ENCODE measurements at regions not wholly inside any gene's neighbourhood (a gene's known extent, or its start where the extent isn't known, plus 50 kb on each side); places are given as distances from the start of the nearest gene placed in this dataset.

GRCh38 chr20:16914277-16914676 lies 166.1 kb downstream of the OTOR start:
- ATAC-seq (ENCODE audit: low read depth in 2 of 2) (no peak), DNase-seq (no peak)
- Histone ChIP-seq H3K27ac (ENCODE audit: insufficient read depth, low read length, poor library complexity, severe bottlenecking) (no peak overlapping the region), H3K27me3 (ENCODE audit: control insufficient read depth, insufficient read depth, low read length) (no peaks in the 10 kb centered on the region), H3K4me1 (ENCODE audit: control insufficient read depth, insufficient read depth, low read length, poor library complexity, severe bottlenecking) (no peaks in the 10 kb centered on the region), H3K9me3 (ENCODE audit: control insufficient read depth in 2 of 2, low read length in 2 of 2) (no peaks in the 10 kb centered on the region), H3K4me3 (ENCODE audit: low read depth, low read length) (no peak overlapping the region), H3K36me3 (ENCODE audit: control insufficient read depth, insufficient read depth, low read length) (no peaks in the 10 kb centered on the region)
- Mint-ChIP-seq H3K4me1 (no peaks in the 10 kb centered on the region), H3K27ac (no peak overlapping the region), H3K9me3 (peaks cover 0 to 15% (median 0%) of the 10 kb centered on the region in 7 donors), H3K27me3 (no peaks in the 10 kb centered on the region), H3K4me3 (no peak overlapping the region), H3K36me3 (no peaks in the 10 kb centered on the region)

- Mint-ChIP-seq H3K4me1 (no peaks in the 10 kb centered on the region), H3K36me3 (no peaks in the 10 kb centered on the region), H3K27ac (no peak overlapping the region), H3K27me3 (no peaks in the 10 kb centered on the region), H3K4me3 (no peak overlapping the region), H3K9me3 (peaks cover 0 to 5% (median 0%) of the 10 kb centered on the region in 7 donors)
- no peak overlapping the region for H3K4me3 ChIP-seq (ENCODE audit: low read depth, low read length)
- no peaks in the 10 kb centered on the region for H3K9me3 ChIP-seq (ENCODE audit: control insufficient read depth in 2 of 2, low read length in 2 of 2)
- DNase-seq, result no peak
- H3K4me1 ChIP-seq (ENCODE audit: control insufficient read depth, insufficient read depth, low read length, poor library complexity, severe bottlenecking), result no peaks in the 10 kb centered on the region
- no peaks in the 10 kb centered on the region for H3K27me3 ChIP-seq (ENCODE audit: control insufficient read depth, insufficient read depth, low read length)
- H3K27ac ChIP-seq (ENCODE audit: insufficient read depth, low read length, poor library complexity, severe bottlenecking), result no peak overlapping the region
- no peak for ATAC-seq (ENCODE audit: low read depth in 2 of 2)
- no peaks in the 10 kb centered on the region for H3K36me3 ChIP-seq (ENCODE audit: control insufficient read depth, insufficient read depth, low read length)
These were observed 168.0 kb downstream of the OTOR start for GRCh38 chr20:16916165-16916564.

DNA sequence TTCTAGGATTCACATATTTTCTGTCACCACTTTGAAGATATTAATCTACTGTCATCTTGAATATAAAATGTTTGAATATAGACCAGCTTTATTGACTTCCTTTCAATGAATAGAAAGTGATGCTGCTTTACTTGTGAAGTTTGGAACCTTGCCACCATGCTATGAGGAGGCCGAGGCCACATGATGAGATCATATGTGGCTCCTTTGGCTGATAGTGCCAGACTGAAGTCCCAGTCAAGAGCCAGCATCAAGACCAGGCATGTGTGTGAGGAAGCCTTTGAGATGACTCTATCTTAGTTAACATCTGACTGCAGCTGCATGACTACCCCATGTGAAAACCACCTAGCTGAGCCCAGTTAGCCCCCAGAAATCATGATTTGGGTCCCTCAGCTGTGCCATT lies 169.5 kb downstream of the OTOR start:
- no peaks in the 10 kb centered on the region for H3K27me3 ChIP-seq (ENCODE audit: control insufficient read depth, insufficient read depth, low read length)
- H3K27ac ChIP-seq (ENCODE audit: insufficient read depth, low read length, poor library complexity, severe bottlenecking), result no peak overlapping the region
- no peaks in the 10 kb centered on the region for H3K9me3 ChIP-seq (ENCODE audit: control insufficient read depth in 2 of 2, low read length in 2 of 2)
- H3K9me3 Mint-ChIP-seq, result peaks cover 0 to 7% (median 0%) of the 10 kb centered on the region in 7 donors
- no peaks in the 10 kb centered on the region for H3K4me1 ChIP-seq (ENCODE audit: control insufficient read depth, insufficient read depth, low read length, poor library complexity, severe bottlenecking)
- H3K4me3 ChIP-seq (ENCODE audit: low read depth, low read length), result no peak overlapping the region
- ATAC-seq (ENCODE audit: low read depth in 2 of 2), result no peak
- H3K27ac Mint-ChIP-seq, result no peak overlapping the region
- H3K36me3 ChIP-seq (ENCODE audit: control insufficient read depth, insufficient read depth, low read length), result no peaks in the 10 kb centered on the region
- no peaks in the 10 kb centered on the region for H3K36me3 Mint-ChIP-seq
- no peaks in the 10 kb centered on the region for H3K4me1 Mint-ChIP-seq
- H3K4me3 Mint-ChIP-seq, result no peak overlapping the region
- DNase-seq, result no peak
- H3K27me3 Mint-ChIP-seq, result no peaks in the 10 kb centered on the region

GRCh38 chr20:16918366-16918765 lies 170.2 kb downstream of the OTOR start:
- H3K4me1 ChIP-seq (ENCODE audit: control insufficient read depth, insufficient read depth, low read length, poor library complexity, severe bottlenecking), result no peaks in the 10 kb centered on the region
- no peaks in the 10 kb centered on the region for H3K36me3 ChIP-seq (ENCODE audit: control insufficient read depth, insufficient read depth, low read length)
- H3K9me3 Mint-ChIP-seq, result peaks cover 0 to 7% (median 0%) of the 10 kb centered on the region in 7 donors
- H3K4me3 Mint-ChIP-seq, result no peak overlapping the region
- no peak overlapping the region for H3K4me3 ChIP-seq (ENCODE audit: low read depth, low read length)
- no peaks in the 10 kb centered on the region for H3K36me3 Mint-ChIP-seq
- peaks cover 4% of the 10 kb centered on the region for H3K27me3 Mint-ChIP-seq
- no peaks in the 10 kb centered on the region for H3K27me3 ChIP-seq (ENCODE audit: control insufficient read depth, insufficient read depth, low read length)
- ATAC-seq (ENCODE audit: low read depth in 2 of 2), result no peak
- no peak overlapping the region for H3K27ac ChIP-seq (ENCODE audit: insufficient read depth, low read length, poor library complexity, severe bottlenecking)
- H3K9me3 ChIP-seq (ENCODE audit: control insufficient read depth in 2 of 2, low read length in 2 of 2), result no peaks in the 10 kb centered on the region
- H3K4me1 Mint-ChIP-seq, result no peaks in the 10 kb centered on the region
- no peak overlapping the region for H3K27ac Mint-ChIP-seq
- DNase-seq, result no peak

- Histone ChIP-seq H3K4me3 (ENCODE audit: low read depth, low read length) (no peak overlapping the region), H3K36me3 (ENCODE audit: control insufficient read depth, insufficient read depth, low read length) (no peaks in the 10 kb centered on the region), H3K27me3 (ENCODE audit: control insufficient read depth, insufficient read depth, low read length) (no peaks in the 10 kb centered on the region), H3K9me3 (ENCODE audit: control insufficient read depth in 2 of 2, low read length in 2 of 2) (no peaks in the 10 kb centered on the region), H3K27ac (ENCODE audit: insufficient read depth, low read length, poor library complexity, severe bottlenecking) (no peak overlapping the region), H3K4me1 (ENCODE audit: control insufficient read depth, insufficient read depth, low read length, poor library complexity, severe bottlenecking) (no peaks in the 10 kb centered on the region)
- H3K27ac Mint-ChIP-seq, result no peak overlapping the region
- H3K9me3 Mint-ChIP-seq, result peaks cover 0 to 7% (median 0%) of the 10 kb centered on the region in 7 donors
- no peak overlapping the region for H3K4me3 Mint-ChIP-seq
- no peak for DNase-seq
- no peaks in the 10 kb centered on the region for H3K4me1 Mint-ChIP-seq
- peaks cover 4% of the 10 kb centered on the region for H3K27me3 Mint-ChIP-seq
- no peak for ATAC-seq (ENCODE audit: low read depth in 2 of 2)
- H3K36me3 Mint-ChIP-seq, result no peaks in the 10 kb centered on the region
These were observed 171.7 kb downstream of the OTOR start for GRCh38 chr20:16919841-16920240.

- Mint-ChIP-seq H3K27me3 (peaks cover 4% of the 10 kb centered on the region), H3K9me3 (peaks cover 0 to 7% (median 0%) of the 10 kb centered on the region in 7 donors), H3K4me3 (no peak overlapping the region), H3K27ac (no peak overlapping the region), H3K4me1 (no peaks in the 10 kb centered on the region), H3K36me3 (no peaks in the 10 kb centered on the region)
- no peak overlapping the region for H3K27ac ChIP-seq (ENCODE audit: insufficient read depth, low read length, poor library complexity, severe bottlenecking)
- no peaks in the 10 kb centered on the region for H3K36me3 ChIP-seq (ENCODE audit: control insufficient read depth, insufficient read depth, low read length)
- DNase-seq (no peak), ATAC-seq (ENCODE audit: low read depth in 2 of 2) (no peak)
- no peaks in the 10 kb centered on the region for H3K9me3 ChIP-seq (ENCODE audit: control insufficient read depth in 2 of 2, low read length in 2 of 2)
- no peak overlapping the region for H3K4me3 ChIP-seq (ENCODE audit: low read depth, low read length)
- no peaks in the 10 kb centered on the region for H3K4me1 ChIP-seq (ENCODE audit: control insufficient read depth, insufficient read depth, low read length, poor library complexity, severe bottlenecking)
- H3K27me3 ChIP-seq (ENCODE audit: control insufficient read depth, insufficient read depth, low read length), result no peaks in the 10 kb centered on the region
These were observed 174.7 kb downstream of the OTOR start for GRCh38 chr20:16922834-16923233.

DNA sequence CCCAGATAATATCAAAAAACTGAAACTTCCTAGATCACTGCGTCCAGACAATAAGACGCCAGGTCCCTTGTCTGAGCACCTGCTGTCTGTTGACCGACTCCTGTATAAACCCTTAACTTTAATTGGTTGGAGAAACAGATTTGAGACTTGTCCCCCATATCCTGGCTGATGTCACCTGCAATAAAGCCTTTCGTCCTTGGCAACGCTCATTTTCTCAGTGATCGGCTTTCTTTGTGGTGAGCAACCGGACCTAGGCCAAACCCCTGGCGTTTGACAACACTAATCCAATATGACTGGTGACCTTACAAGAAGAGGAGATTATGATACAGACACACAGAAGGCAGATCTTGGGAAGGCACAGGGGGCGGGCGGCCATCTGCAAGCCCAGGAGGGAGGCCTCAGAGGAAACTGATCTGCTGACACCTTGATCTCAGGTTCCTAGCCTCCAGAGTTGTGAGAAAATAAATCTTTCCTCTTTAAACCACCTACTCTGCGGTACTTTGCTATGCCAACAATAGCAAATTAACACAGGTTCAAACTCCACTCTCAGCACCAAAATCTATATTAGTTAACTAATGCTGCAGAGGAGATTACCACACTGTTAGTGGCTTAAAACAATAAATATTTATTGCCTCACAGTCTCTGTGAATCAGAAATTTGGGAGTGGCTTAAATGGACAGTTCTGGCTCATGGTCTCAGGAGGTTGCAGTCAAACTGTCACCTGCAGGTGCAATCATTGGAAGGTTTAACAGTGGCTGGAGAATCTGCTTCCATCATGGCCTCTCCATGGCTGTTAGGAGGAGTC lies 178.7 kb downstream of the OTOR start:
- Histone ChIP-seq H3K4me1 (ENCODE audit: control insufficient read depth, insufficient read depth, low read length, poor library complexity, severe bottlenecking) (no peaks in the 10 kb centered on the region), H3K4me3 (ENCODE audit: low read depth, low read length) (no peak overlapping the region), H3K27ac (ENCODE audit: insufficient read depth, low read length, poor library complexity, severe bottlenecking) (no peak overlapping the region), H3K9me3 (ENCODE audit: control insufficient read depth in 2 of 2, low read length in 2 of 2) (no peaks in the 10 kb centered on the region), H3K27me3 (ENCODE audit: control insufficient read depth, insufficient read depth, low read length) (no peaks in the 10 kb centered on the region), H3K36me3 (ENCODE audit: control insufficient read depth, insufficient read depth, low read length) (no peaks in the 10 kb centered on the region)
- Mint-ChIP-seq H3K36me3 (no peaks in the 10 kb centered on the region), H3K4me1 (no peaks in the 10 kb centered on the region), H3K27ac (no peak overlapping the region), H3K4me3 (no peak overlapping the region), H3K27me3 (peaks cover 4% of the 10 kb centered on the region), H3K9me3 (peaks cover 0 to 4% (median 0%) of the 10 kb centered on the region in 7 donors)
- DNase-seq (no peak), ATAC-seq (ENCODE audit: low read depth in 2 of 2) (no peak)

- Mint-ChIP-seq H3K9me3 (peaks cover 0 to 5% (median 3%) of the 10 kb centered on the region in 7 donors), H3K27ac (no peak overlapping the region), H3K36me3 (no peaks in the 10 kb centered on the region), H3K27me3 (no peaks in the 10 kb centered on the region), H3K4me1 (no peaks in the 10 kb centered on the region), H3K4me3 (no peak overlapping the region)
- no peak overlapping the region for H3K27ac ChIP-seq (ENCODE audit: insufficient read depth, low read length, poor library complexity, severe bottlenecking)
- no peaks in the 10 kb centered on the region for H3K27me3 ChIP-seq (ENCODE audit: control insufficient read depth, insufficient read depth, low read length)
- no peaks in the 10 kb centered on the region for H3K9me3 ChIP-seq (ENCODE audit: control insufficient read depth in 2 of 2, low read length in 2 of 2)
- H3K4me3 ChIP-seq (ENCODE audit: low read depth, low read length), result no peak overlapping the region
- no peaks in the 10 kb centered on the region for H3K4me1 ChIP-seq (ENCODE audit: control insufficient read depth, insufficient read depth, low read length, poor library complexity, severe bottlenecking)
- no peak for DNase-seq
- no peak for ATAC-seq (ENCODE audit: low read depth in 2 of 2)
- H3K36me3 ChIP-seq (ENCODE audit: control insufficient read depth, insufficient read depth, low read length), result no peaks in the 10 kb centered on the region
These were observed 181.6 kb downstream of the OTOR start for GRCh38 chr20:16929756-16930155.
